SH-SY5Y (cell line): ENCODE measurements at regions not wholly inside any gene's neighbourhood (a gene's known extent, or its start where the extent isn't known, plus 50 kb on each side); places are given as distances from the start of the nearest gene placed in this dataset.

Experiments
- GATA2 ChIP-seq: IDR thresholded peaks from 2 replicates; pipeline ENCODE4 v1.6.1; 2011; ENCODE audit warnings: mild to moderate bottlenecking, low read depth, low read length
- GATA3 ChIP-seq: IDR thresholded peaks from 2 replicates; pipeline ENCODE4 v1.6.1; 2011; ENCODE audit warnings: low read depth, mild to moderate bottlenecking, low read length, moderate library complexity

DNA sequence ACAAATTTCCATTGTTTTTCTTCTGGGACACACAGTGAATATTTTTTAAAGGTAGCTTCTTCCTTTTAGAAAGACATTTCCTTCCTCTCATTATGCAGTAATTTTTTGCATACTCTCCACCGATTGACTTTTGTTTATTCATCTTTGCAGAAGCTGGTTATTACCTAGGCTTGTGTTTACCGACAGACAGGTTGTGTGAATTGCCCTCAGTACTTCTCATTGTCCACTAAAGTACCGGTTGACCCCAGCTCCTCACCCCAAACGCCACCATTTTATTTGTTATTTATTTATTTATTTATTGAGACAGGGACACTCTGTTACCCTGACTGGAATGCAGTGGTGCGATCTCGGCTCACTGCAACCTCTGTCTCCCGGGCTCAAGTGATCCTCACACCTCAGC lies 63.4 kb upstream of the MYL2 start:
- no peak for TF ChIP-seq GATA3
- no peak for TF ChIP-seq GATA2

DNA sequence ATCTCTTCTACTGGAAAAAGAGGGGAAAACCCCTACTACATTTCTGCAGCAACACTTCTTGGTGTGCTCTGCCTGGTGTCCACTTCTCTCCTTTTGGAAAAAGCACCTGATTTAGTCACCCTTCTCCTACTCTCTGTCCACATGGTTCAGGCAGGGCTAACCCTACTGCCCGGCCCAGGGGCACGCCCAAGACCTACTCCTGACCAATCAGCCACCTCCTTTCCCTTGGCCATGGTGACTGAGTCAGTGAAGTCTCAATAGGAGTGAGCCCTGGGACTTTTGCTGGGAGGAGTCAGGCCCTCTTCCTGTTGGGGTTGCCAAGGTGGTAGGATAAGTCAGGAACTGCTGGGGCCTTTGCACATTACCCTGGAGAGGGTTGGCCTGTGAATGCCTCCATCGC lies 52.5 kb upstream of the MYL2 start:
- TF ChIP-seq GATA3 = no peak
- no peak for TF ChIP-seq GATA2

DNA sequence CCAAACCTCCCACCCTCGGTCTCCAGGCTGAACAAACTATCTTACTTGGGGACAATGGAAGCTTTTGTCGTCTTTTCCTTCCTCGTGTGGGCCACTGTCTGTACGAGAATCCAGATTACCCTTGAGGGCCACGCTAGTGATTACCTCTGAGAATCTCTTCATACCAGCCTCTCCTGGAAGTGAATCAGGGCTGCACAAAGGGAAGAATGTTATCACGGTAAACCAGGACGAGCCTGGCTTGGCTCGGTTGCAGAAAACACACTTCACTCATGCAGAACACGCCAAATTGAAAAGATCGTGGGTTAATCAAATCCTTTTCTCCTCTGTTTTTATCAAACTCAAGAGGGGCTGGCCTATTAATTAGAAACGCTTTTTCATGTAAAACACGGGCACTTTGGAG lies 51.6 kb upstream of the MYL2 start:
- TF ChIP-seq GATA2 = no peak
- no peak for TF ChIP-seq GATA3

GRCh38 chr12:110971189-110971920 lies 51.0 kb upstream of the MYL2 start:
- TF ChIP-seq GATA2 = peak; percentile 47; the same call in 1 of the 2 replicates
- TF ChIP-seq GATA3 = peak; percentile 41; the same call in 1 of the 2 replicates
